H1 (cell line): ENCODE measurements at regions not wholly inside any gene's neighbourhood (a gene's known extent, or its start where the extent isn't known, plus 50 kb on each side); places are given as distances from the start of the nearest gene placed in this dataset.

Source experiments
- CTCF ChIA-PET: fragments of 300-600 bp; sonication (Branson Sonifier 250); formaldehyde crosslinking; loops from one replicate; lab custom pipeline; 2021; ENCODE audit not compliant: partially characterized antibody; lab: Charles Lee
- POLR2A ChIA-PET: fragments of 300-600 bp; sonication (Branson Sonifier 250); formaldehyde crosslinking; loops from one replicate; lab custom pipeline; 2021; ENCODE audit warnings: inconsistent platforms; ENCODE audit not compliant: partially characterized antibody; lab: Charles Lee
- DNase-seq, 2 experiments: peaks; one replicate each; pipeline versions ENCODE4 v3.0.0 to v3.0.0-alpha.2; 2010 to 2022; ENCODE audit warnings: low spot score in 2 of 2, low read depth in 1 of 2, mixed read lengths in 1 of 2
- FAIRE-seq: peaks from 2 replicates; lab custom pipeline; 2011; peaks lifted over from hg19 to GRCh38; lab: Jason Lieb, UNC
- H2AFZ ChIP-seq: 2 replicates; pipeline ENCODE4 v1.8.1; 2012; ENCODE audit warnings: low read length, inconsistent platforms
- H2AK5ac ChIP-seq: 2 replicates; pipeline ENCODE4 v1.6.1; 2013; ENCODE audit warnings: low read depth, low read length
- H2BK120ac ChIP-seq: replicated peaks from 2 replicates; pipeline ENCODE3; 2013; ENCODE audit warnings: low read depth, low read length, inconsistent platforms
- H2BK12ac ChIP-seq: 2 replicates; pipeline ENCODE4 v1.6.1; 2013; ENCODE audit warnings: low read depth, low read length
- H2BK15ac ChIP-seq: 2 replicates; pipeline ENCODE4 v1.6.1; 2013; ENCODE audit warnings: low read length
- H2BK20ac ChIP-seq: 2 replicates; pipeline ENCODE4 v1.6.1; 2013; ENCODE audit warnings: low read length
- H2BK5ac ChIP-seq: 2 replicates; pipeline ENCODE4 v1.6.1; 2013; ENCODE audit warnings: low read depth, low read length
- H3K14ac ChIP-seq: 2 replicates; pipeline ENCODE4 v1.6.1; 2013; ENCODE audit warnings: inconsistent platforms; ENCODE audit not compliant: insufficient read length
- H3K18ac ChIP-seq: 2 replicates; pipeline ENCODE4 v1.6.1; 2013; ENCODE audit warnings: low read length; ENCODE audit errors: extremely low read depth
- H3K23ac ChIP-seq: 2 replicates; pipeline ENCODE4 v1.6.1; 2013; ENCODE audit warnings: inconsistent platforms; ENCODE audit not compliant: insufficient read length
- H3K23me2 ChIP-seq: 2 replicates; pipeline ENCODE4 v1.6.1; 2013; ENCODE audit warnings: low read depth, low read length
- H3K27ac ChIP-seq: 2 replicates; pipeline ENCODE4 v1.6.1; 2011; ENCODE audit warnings: low read depth, low read length, inconsistent platforms
- H3K27me3 ChIP-seq, 4 experiments: replicated peaks in 1 of 4; 1 replicate in 1 of 4; 2 replicates in 3 of 4; pipeline versions ENCODE4 v1.6.1 to v1.8.1; 2011 to 2013; ENCODE audit warnings: low read length in 3 of 4, mild to moderate bottlenecking in 3 of 4, inconsistent platforms in 2 of 4, mixed read lengths in 2 of 4, moderate library complexity in 1 of 4; ENCODE audit not compliant: control insufficient read depth in 3 of 4, insufficient read depth in 3 of 4; ENCODE audit errors: extremely low read depth in 1 of 4
- H3K36me3 ChIP-seq, 4 experiments: 2 replicates each; pipeline versions ENCODE4 v1.6.1 to v1.8.1; 2011 to 2013; ENCODE audit warnings: mild to moderate bottlenecking in 4 of 4, low read length in 3 of 4, moderate library complexity in 2 of 4, control low read depth in 1 of 4, inconsistent platforms in 1 of 4; ENCODE audit not compliant: insufficient read depth in 4 of 4, control insufficient read depth in 2 of 4
- H3K4ac ChIP-seq: replicated peaks from 2 replicates; pipeline ENCODE3; 2013; ENCODE audit warnings: low read length, low read depth, mixed read lengths, inconsistent platforms; ENCODE audit not compliant: insufficient read length
- H3K4me1 ChIP-seq, 4 experiments: replicated peaks in 1 of 4; 1 replicate in 1 of 4; 2 replicates in 3 of 4; pipeline versions ENCODE4 v1.6.1 to v1.8.1; 2011 to 2013; ENCODE audit warnings: low read length in 3 of 4, inconsistent platforms in 2 of 4, mixed read lengths in 1 of 4; ENCODE audit not compliant: insufficient read depth in 4 of 4, control insufficient read depth in 3 of 4
- H3K4me2 ChIP-seq, 2 experiments: 2 replicates each; pipeline versions ENCODE4 v1.6.1 to v1.8.1; 2011 to 2013; ENCODE audit warnings: low read depth in 2 of 2, low read length in 2 of 2, control low read depth in 1 of 2, inconsistent platforms in 1 of 2, mild to moderate bottlenecking in 1 of 2; ENCODE audit not compliant: insufficient read depth in 1 of 2
- H3K4me3 ChIP-seq, 4 experiments: fragments of 200-600, 300-600 bp in 1 of 4; sonication (generic), shearing (Covaris generic), sonication (Bioruptor Twin) in 1 of 4; 2 replicates each; pipeline versions ENCODE4 v1.5.1 to v1.8.1; 2011 to 2016; ENCODE audit warnings: low read length in 4 of 4, low read depth in 3 of 4, control low read depth in 2 of 4, inconsistent platforms in 2 of 4, mild to moderate bottlenecking in 2 of 4, mixed read lengths in 1 of 4, moderate library complexity in 1 of 4; ENCODE audit not compliant: insufficient read depth in 2 of 4; ENCODE audit errors: extremely low read depth in 1 of 4
- H3K56ac ChIP-seq: replicated peaks from 2 replicates; pipeline ENCODE3; 2013; ENCODE audit warnings: low read depth, mild to moderate bottlenecking, mixed read lengths, low read length, inconsistent platforms; ENCODE audit not compliant: insufficient read length
- H3K79me1 ChIP-seq: 2 replicates; pipeline ENCODE4 v1.6.1; 2013; ENCODE audit warnings: low read depth, low read length, control low read depth
- H3K79me2 ChIP-seq, 2 experiments: 2 replicates each; pipeline versions ENCODE4 v1.6.1 to v1.8.1; 2012 to 2013; ENCODE audit warnings: low read length in 2 of 2, mild to moderate bottlenecking in 2 of 2, inconsistent platforms in 1 of 2; ENCODE audit not compliant: insufficient read depth in 2 of 2, control insufficient read depth in 1 of 2
- H3K9ac ChIP-seq, 4 experiments: replicated peaks in 1 of 4; 1 replicate in 1 of 4; 2 replicates in 3 of 4; pipeline versions ENCODE4 v1.6.1 to v1.8.1; 2011 to 2013; ENCODE audit warnings: low read depth in 3 of 4, low read length in 3 of 4, control low read depth in 2 of 4, mild to moderate bottlenecking in 2 of 4, moderate library complexity in 2 of 4, inconsistent platforms in 1 of 4; ENCODE audit errors: extremely low read depth in 1 of 4
- H3K9me3 ChIP-seq, 2 experiments: 2 replicates each; pipeline versions ENCODE4 v1.6.1 to v1.8.1; 2012 to 2013; ENCODE audit warnings: mild to moderate bottlenecking in 2 of 2, moderate library complexity in 2 of 2, control low read depth in 1 of 2, inconsistent platforms in 1 of 2, low read depth in 1 of 2, low read length in 1 of 2, mixed read lengths in 1 of 2; ENCODE audit not compliant: insufficient read depth in 2 of 2
- H4K20me1 ChIP-seq, 2 experiments: replicated peaks in 1 of 2; 2 replicates each; pipeline versions ENCODE3 to v1.8.1; 2011 to 2013; ENCODE audit warnings: inconsistent platforms in 2 of 2, low read length in 2 of 2, mild to moderate bottlenecking in 1 of 2; ENCODE audit not compliant: insufficient read depth in 2 of 2, control insufficient read depth in 1 of 2
- H4K5ac ChIP-seq: 2 replicates; pipeline ENCODE4 v1.6.1; 2013; ENCODE audit warnings: low read length, low read depth, mixed read lengths, inconsistent platforms; ENCODE audit not compliant: insufficient read length
- H4K8ac ChIP-seq: 2 replicates; pipeline ENCODE4 v1.8.0; 2013; ENCODE audit warnings: mild to moderate bottlenecking, moderate library complexity, low read length, inconsistent platforms; ENCODE audit not compliant: insufficient read depth; ENCODE audit errors: extremely low read depth
- H4K91ac ChIP-seq: replicated peaks from 2 replicates; pipeline ENCODE3; 2013; ENCODE audit warnings: low read length, mixed read lengths, inconsistent platforms; ENCODE audit not compliant: insufficient read length
- PHF8 ChIP-seq: fragments of 200-600 bp; sonication (generic); conservative IDR thresholded peaks from 2 replicates; pipeline ENCODE4 v1.7.1; 2012; ENCODE audit warnings: low read depth, mild to moderate bottlenecking, inconsistent platforms, low read length, moderate library complexity
- WGBS, 2 experiments: shearing (Covaris generic) in 1 of 2; methylation state at CpG; one replicate each; pipeline versions ENCODE4 v1.1.6 to v1.1.7; 2013 to 2015; ENCODE audit warnings: low lambda C conversion rate in 2 of 2, mixed read lengths in 2 of 2, inconsistent platforms in 1 of 2, low coverage in 1 of 2, missing lambda C conversion rate in 1 of 2; ENCODE audit not compliant: insufficient replicate concordance in 2 of 2, insufficient coverage in 1 of 2, insufficient read length in 1 of 2; ENCODE audit errors: extremely low coverage in 1 of 2, missing lambda C conversion rate in 1 of 2; 5-methylcytosine and 5-hydroxymethylcytosine counted together

DNA sequence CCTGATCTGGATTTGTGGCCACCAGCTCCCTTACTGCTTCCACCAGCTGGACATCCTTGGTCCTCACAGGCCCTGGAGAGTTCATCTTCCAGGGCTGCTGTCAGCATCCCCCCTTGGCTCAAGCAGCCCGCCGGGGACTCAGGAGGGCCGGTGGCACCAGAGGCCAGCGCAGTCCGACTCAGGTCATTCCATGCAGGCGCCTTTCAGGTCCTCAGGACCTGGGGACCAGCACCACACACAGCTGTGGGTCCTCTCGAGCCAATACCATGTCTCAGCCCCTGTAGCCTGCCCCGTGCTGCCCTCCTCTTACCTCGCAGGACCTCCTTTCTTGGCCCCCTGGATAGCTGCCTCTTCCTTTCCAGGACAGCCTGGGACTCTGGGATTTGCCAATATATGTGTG lies 145.5 kb downstream of the BMS1 start:
- Histone ChIP-seq H2BK20ac (no peak overlapping the region), H4K5ac (no peak overlapping the region), H3K4me2 (no peak overlapping the region), H3K23me2 (peaks cover 3% of the 10 kb centered on the region), H3K23ac (no peak overlapping the region), H3K27ac (no peak overlapping the region), H3K14ac (no peak overlapping the region), H3K36me3 (no peaks in the 10 kb centered on the region), H4K20me1 (no peaks in the 10 kb centered on the region), H2BK120ac (no peak overlapping the region), H2BK5ac (no peak overlapping the region), H4K8ac (no peak overlapping the region), H3K9ac (no peak overlapping the region), H3K79me1 (no peaks in the 10 kb centered on the region), H3K9me3 (no peaks in the 10 kb centered on the region), H3K79me2 (no peaks in the 10 kb centered on the region), H3K4me1 (peaks cover 0 to 16% (median 8%) of the 10 kb centered on the region in 4 experiments; a peak in 6 of 7 replicates), H3K27me3 (peaks cover 0 to 9% (median 4%) of the 10 kb centered on the region in 4 experiments; a peak in 6 of 7 replicates), H3K56ac (no peak overlapping the region), H2AFZ (no peak overlapping the region), H4K91ac (no peak overlapping the region), H3K4ac (no peak overlapping the region), H3K18ac (no peak overlapping the region), H3K4me3 (no peak overlapping the region), H2BK15ac (no peak overlapping the region), H2BK12ac (no peak overlapping the region), H2AK5ac (no peak overlapping the region)
- POLR2A ChIA-PET: no interaction called here
- DNase-seq (no peak), FAIRE-seq (no peak)
- WGBS, 2 experiments: 91% methylated on average over 6 of the region's 9 CpGs; no CpG with 5 or more reads in 1 of the 2 experiments
- CTCF ChIA-PET: interaction anchor here (0.6 to 2.5 kb wide), 4 partner anchors 9 to 151 kb away, joined by 3 to 11 read pairs (median 5); no protein-coding TSS in a partner anchor
- TF ChIP-seq PHF8: no peak
